Tibial nerve (tissue), 4 donors: ENCODE measurements at regions not wholly inside any gene's neighbourhood (a gene's known extent, or its start where the extent isn't known, plus 50 kb on each side); places are given as distances from the start of the nearest gene placed in this dataset.
A peak's percentile ranks its signal among the peaks of the same experiment; 100 is the strongest.

Source experiments
- DNase-seq, 2 donors: peaks; one replicate each; pipeline ENCODE4 v3.0.0-alpha.2; 2019; ENCODE audit warnings: low spot score in 2 of 2
- H3K27ac ChIP-seq, 4 donors: fragments of 200-600 bp; sonication (generic) in 3 of 4; one replicate each; pipeline ENCODE4 v1.5.1; 2017 to 2019; ENCODE audit warnings: mild to moderate bottlenecking in 1 of 4
- H3K27me3 ChIP-seq, 2 donors: fragments of 200-600 bp; sonication (generic) in 1 of 2; one replicate each; pipeline versions ENCODE4 v1.5.1 to v1.6.0; 2017 to 2019
- H3K36me3 ChIP-seq, 3 donors: fragments of 200-600 bp; sonication (generic); one replicate each; pipeline ENCODE4 v1.5.1; 2018 to 2019
- H3K4me1 ChIP-seq, 4 donors: fragments of 200-600 bp; sonication (generic) in 3 of 4; one replicate each; pipeline ENCODE4 v1.5.1; 2017 to 2019
- H3K4me3 ChIP-seq, 4 donors: fragments of 200-600 bp; sonication (generic) in 3 of 4; one replicate each; pipeline ENCODE4 v1.5.1; 2017 to 2019; ENCODE audit warnings: mild to moderate bottlenecking in 1 of 4, moderate library complexity in 1 of 4
- H3K9me3 ChIP-seq, 4 donors: fragments of 200-600 bp; sonication (generic) in 3 of 4; one replicate each; pipeline ENCODE4 v1.5.1; 2017 to 2019
- CTCF ChIP-seq, 5 experiments: fragments of 200-600 bp in 3 of 5; fragments of 450-650 bp in 2 of 5; sonication (generic) in 3 of 5; IDR thresholded peaks; one replicate each; pipeline ENCODE4 v1.5.1; 2016 to 2019; ENCODE audit warnings: antibody characterized with exemption in 5 of 5, mild to moderate bottlenecking in 3 of 5, moderate library complexity in 2 of 5
- EP300 ChIP-seq, 2 donors: sonication (generic); formaldehyde crosslinking; IDR thresholded peaks; one replicate each; pipeline ENCODE4 v1.6.1; 2017; ENCODE audit warnings: antibody characterized with exemption in 2 of 2, mild to moderate bottlenecking in 1 of 2
- POLR2A ChIP-seq, 2 donors: fragments of 450-650 bp; IDR thresholded peaks; one replicate each; pipeline ENCODE4 v1.6.1; 2017; ENCODE audit warnings: antibody characterized with exemption in 2 of 2, mild to moderate bottlenecking in 2 of 2, moderate library complexity in 2 of 2
- WGBS, 2 donors: methylation state at CpG; one replicate each; pipeline ENCODE4 v1.1.5; 2018; 5-methylcytosine and 5-hydroxymethylcytosine counted together

GRCh38 chr1:94332516-94332915 is 85.7 kb upstream of the ABCD3 start:
- H3K27me3 ChIP-seq, result no peaks in the 10 kb centered on the region
- no peak for DNase-seq
- no peaks in the 10 kb centered on the region for H3K9me3 ChIP-seq
- no peaks in the 10 kb centered on the region for H3K36me3 ChIP-seq
- no peak overlapping the region for H3K4me3 ChIP-seq
- peaks cover 0 to 45% (median 5%) of the 10 kb centered on the region in 4 donors for H3K4me1 ChIP-seq
- no peak overlapping the region for H3K27ac ChIP-seq
- TF ChIP-seq POLR2A (IDR thresholded peaks at IDR 0.05) (no peak), CTCF (IDR thresholded peaks at IDR 0.05) (no peak), EP300 (IDR thresholded peaks at IDR 0.05) (no peak)

- H3K4me3 ChIP-seq, result no peak overlapping the region
- no peaks in the 10 kb centered on the region for H3K36me3 ChIP-seq
- peaks cover 0 to 63% (median 13%) of the 10 kb centered on the region in 4 donors for H3K4me1 ChIP-seq
- DNase-seq, result no peak
- peak; percentile 22 to 68 (median 27) for TF ChIP-seq CTCF (IDR thresholded peaks at IDR 0.05)
- TF ChIP-seq POLR2A (IDR thresholded peaks at IDR 0.05), result no peak
- peak in 1 of 2 donors; percentile 20 for TF ChIP-seq EP300 (IDR thresholded peaks at IDR 0.05)
- WGBS, 2 donors, result 8 to 18% methylated on average over 3 of the region's 3 CpGs
- no peaks in the 10 kb centered on the region for H3K27me3 ChIP-seq
- H3K27ac ChIP-seq, result peak overlapping the region in 1 of 4 donors; percentile 23
- H3K9me3 ChIP-seq, result no peaks in the 10 kb centered on the region
These were observed 88.2 kb upstream of the ABCD3 start for GRCh38 chr1:94329986-94330385.

- TF ChIP-seq POLR2A (IDR thresholded peaks at IDR 0.05), result no peak
- no peak for TF ChIP-seq CTCF (IDR thresholded peaks at IDR 0.05)
- no peak for TF ChIP-seq EP300 (IDR thresholded peaks at IDR 0.05)
- no peak overlapping the region for H3K4me3 ChIP-seq
- H3K27me3 ChIP-seq, result no peaks in the 10 kb centered on the region
- 95 to 99% methylated on average over 4 of the region's 4 CpGs for WGBS, 2 donors
- H3K4me1 ChIP-seq, result peaks cover 0 to 55% (median 13%) of the 10 kb centered on the region in 4 donors
- H3K9me3 ChIP-seq, result no peaks in the 10 kb centered on the region
- H3K27ac ChIP-seq, result peak overlapping the region in 1 of 4 donors; percentile 23
- H3K36me3 ChIP-seq, result no peaks in the 10 kb centered on the region
- no peak for DNase-seq
These were observed 88.9 kb upstream of the ABCD3 start for GRCh38 chr1:94329276-94329675.

GRCh38 chr1:94327001-94327690 is 89.8 kb upstream of the ARHGAP29 start:
- Histone ChIP-seq H3K27ac (peak overlapping the region in 2 of 4 donors; percentile 63 to 82), H3K9me3 (no peaks in the 10 kb centered on the region), H3K27me3 (no peaks in the 10 kb centered on the region), H3K36me3 (no peaks in the 10 kb centered on the region), H3K4me1 (peaks cover 0 to 52% (median 13%) of the 10 kb centered on the region in 4 donors), H3K4me3 (no peak overlapping the region)
- DNase-seq, result peak in 1 of 2 donors; percentile 49
- WGBS, 2 donors, result 10 to 12% methylated on average over 18 of the region's 18 CpGs
- no peak for TF ChIP-seq EP300 (IDR thresholded peaks at IDR 0.05)
- TF ChIP-seq CTCF (IDR thresholded peaks at IDR 0.05), result no peak
- no peak for TF ChIP-seq POLR2A (IDR thresholded peaks at IDR 0.05)

- DNase-seq, result no peak
- H3K9me3 ChIP-seq, result no peaks in the 10 kb centered on the region
- peaks cover 0 to 52% (median 13%) of the 10 kb centered on the region in 4 donors for H3K4me1 ChIP-seq
- no peak overlapping the region for H3K4me3 ChIP-seq
- H3K27ac ChIP-seq, result peak overlapping the region in 2 of 4 donors; percentile 63 to 82
- no peaks in the 10 kb centered on the region for H3K36me3 ChIP-seq
- no peak for TF ChIP-seq CTCF (IDR thresholded peaks at IDR 0.05)
- no peak for TF ChIP-seq EP300 (IDR thresholded peaks at IDR 0.05)
- TF ChIP-seq POLR2A (IDR thresholded peaks at IDR 0.05), result no peak
- no peaks in the 10 kb centered on the region for H3K27me3 ChIP-seq
- 46 to 49% methylated on average over 4 of the region's 4 CpGs for WGBS, 2 donors
These were observed 88.9 kb upstream of the ARHGAP29 start for GRCh38 chr1:94326329-94326728.
